ENCODE measurements at regions not wholly inside any gene's neighbourhood (a gene's known extent, or its start where the extent isn't known, plus 50 kb on each side); places are given as distances from the start of the nearest gene placed in this dataset.
"Not testable (repeated sequence)": the region's sequence is repeated elsewhere in the genome, so short reads cannot be mapped to it uniquely, and the experiment has no call there.

- DNase-seq (no peak), ATAC-seq (no peak)
- H3K4me1 ChIP-seq, result no peaks in the 10 kb centered on the region
- no peak for TF ChIP-seq CTCF (IDR thresholded peaks at IDR 0.05)
- H3K27me3 ChIP-seq (ENCODE audit: low read depth), result no peaks in the 10 kb centered on the region
- no peak overlapping the region for H3K27ac ChIP-seq
- no peaks in the 10 kb centered on the region for H3K9me3 ChIP-seq
- intact Hi-C loops (cut with DNase I), result no loop called here
- H3K36me3 ChIP-seq, result no peaks in the 10 kb centered on the region
- H3K4me3 ChIP-seq, result no peak overlapping the region
Measured at GRCh38 chr7:114180556-114181266, 233.9 kb upstream of the FOXP2 start.

- Histone ChIP-seq H3K27me3 (ENCODE audit: low read depth) (no peaks in the 10 kb centered on the region), H3K27ac (no peak overlapping the region), H3K4me1 (no peaks in the 10 kb centered on the region), H3K4me3 (no peak overlapping the region), H3K36me3 (no peaks in the 10 kb centered on the region), H3K9me3 (no peaks in the 10 kb centered on the region)
- TF ChIP-seq CTCF (IDR thresholded peaks at IDR 0.05), result no peak
- intact Hi-C loops (cut with DNase I), result no loop called here
- no peak for ATAC-seq
- no peak for DNase-seq
Measured at GRCh38 chr7:114175125-114175524, 239.5 kb upstream of the FOXP2 start.

GRCh38 chr7:114173170-114173890 lies 241.3 kb upstream of the FOXP2 start:
- Histone ChIP-seq H3K27ac (no peak overlapping the region), H3K36me3 (no peaks in the 10 kb centered on the region), H3K9me3 (no peaks in the 10 kb centered on the region), H3K4me1 (no peaks in the 10 kb centered on the region), H3K27me3 (ENCODE audit: low read depth) (no peaks in the 10 kb centered on the region), H3K4me3 (no peak overlapping the region)
- intact Hi-C loops (cut with DNase I), result no loop called here
- ATAC-seq, result no peak
- TF ChIP-seq CTCF (IDR thresholded peaks at IDR 0.05), result no peak
- no peak for DNase-seq

GRCh38 chr7:114169389-114169788 lies 245.2 kb upstream of the FOXP2 start:
- H3K36me3 ChIP-seq; intact Hi-C loops (cut with DNase I); ATAC-seq; H3K4me1 ChIP-seq; DNase-seq; H3K27ac ChIP-seq; H3K27me3 ChIP-seq (ENCODE audit: low read depth); H3K4me3 ChIP-seq; H3K9me3 ChIP-seq: not testable (repeated sequence)

GRCh38 chr7:114160925-114161324 lies 242.1 kb upstream of the PPP1R3A start:
- H3K4me3 ChIP-seq, result no peak overlapping the region
- H3K27ac ChIP-seq, result no peak overlapping the region
- H3K27me3 ChIP-seq (ENCODE audit: low read depth), result no peaks in the 10 kb centered on the region
- H3K4me1 ChIP-seq, result no peaks in the 10 kb centered on the region
- no peak for DNase-seq
- no peak for ATAC-seq
- H3K9me3 ChIP-seq, result no peaks in the 10 kb centered on the region
- TF ChIP-seq CTCF (IDR thresholded peaks at IDR 0.05), result no peak
- H3K36me3 ChIP-seq, result no peaks in the 10 kb centered on the region
- intact Hi-C loops (cut with DNase I), result no loop called here

- DNase-seq (no peak), ATAC-seq (no peak)
- intact Hi-C loops (cut with DNase I), result no loop called here
- H3K27me3 ChIP-seq (ENCODE audit: low read depth), result no peaks in the 10 kb centered on the region
- no peaks in the 10 kb centered on the region for H3K36me3 ChIP-seq
- no peaks in the 10 kb centered on the region for H3K4me1 ChIP-seq
- no peak overlapping the region for H3K27ac ChIP-seq
- TF ChIP-seq CTCF (IDR thresholded peaks at IDR 0.05), result no peak
- no peaks in the 10 kb centered on the region for H3K9me3 ChIP-seq
- no peak overlapping the region for H3K4me3 ChIP-seq
Measured at GRCh38 chr7:114158854-114159253, 240.0 kb upstream of the PPP1R3A start.

Data from lower lobe of right lung (tissue), 2 donors.